Transverse colon (tissue), 4 donors: ENCODE measurements at regions not wholly inside any gene's neighbourhood (a gene's known extent, or its start where the extent isn't known, plus 50 kb on each side); places are given as distances from the start of the nearest gene placed in this dataset.

Experiments
- DNase-seq: peaks from one replicate; pipeline ENCODE4 v3.0.0-alpha.2; 2019
- H3K27ac ChIP-seq, 4 donors: fragments of 200-600 bp; sonication (generic); 2 replicates each; pipeline ENCODE4 v1.5.1; 2016 to 2018; ENCODE audit warnings: inconsistent platforms in 4 of 4
- H3K27me3 ChIP-seq: fragments of 200-600 bp; sonication (generic); 2 replicates; pipeline ENCODE4 v1.5.1; 2017; ENCODE audit warnings: inconsistent platforms
- H3K36me3 ChIP-seq, 4 donors: fragments of 200-600 bp; sonication (generic); 2 replicates each; pipeline ENCODE4 v1.5.1; 2017 to 2019; ENCODE audit warnings: inconsistent platforms in 4 of 4
- H3K4me1 ChIP-seq, 4 donors: fragments of 200-600 bp; sonication (generic); 2 replicates each; pipeline ENCODE4 v1.5.1; 2017 to 2020; ENCODE audit warnings: inconsistent platforms in 4 of 4
- H3K4me3 ChIP-seq, 4 donors: fragments of 200-600 bp; sonication (generic); 1 replicate in 1 of 4; 2 replicates in 3 of 4; pipeline versions ENCODE4 v1.5.1 to v1.6.1; 2017 to 2019; ENCODE audit warnings: inconsistent platforms in 4 of 4
- H3K9me3 ChIP-seq, 2 donors: fragments of 200-600 bp; sonication (generic); 2 replicates each; pipeline ENCODE4 v1.5.1; 2017 to 2019; ENCODE audit warnings: inconsistent platforms in 2 of 2
- EP300 ChIP-seq: sonication (generic); formaldehyde crosslinking; IDR thresholded peaks from one replicate; pipeline ENCODE4 v1.6.1; 2017; ENCODE audit warnings: antibody characterized with exemption, low read depth
- POLR2A ChIP-seq: fragments of 450-650 bp; IDR thresholded peaks from one replicate; pipeline ENCODE4 v1.6.1; 2016; ENCODE audit warnings: antibody characterized with exemption, mild to moderate bottlenecking, moderate library complexity
- POLR2AphosphoS5 ChIP-seq, 3 donors: sonication (generic); formaldehyde crosslinking; IDR thresholded peaks; one replicate each; pipeline ENCODE4 v1.6.1; 2016; ENCODE audit warnings: antibody characterized with exemption in 3 of 3
- WGBS, 2 donors: methylation state at CpG; one replicate each; pipeline ENCODE4 v1.1.5; 2018; ENCODE audit warnings: low coverage in 1 of 2; 5-methylcytosine and 5-hydroxymethylcytosine counted together
- in situ Hi-C, 4 donors: fragments of 200-750 bp; cut with MboI; loops; one replicate each; pipeline versions ENCODE4 v1.15.0 to v1.15.1; 2017; ENCODE audit warnings: low sequenced_read_pairs in 3 of 4, low pct_ligation_motif_present in 1 of 4, low pct_unique_long_range_greater_than_20kb in 1 of 4
- intact Hi-C: fragments of 100-400 bp; cut with DNase I; formaldehyde crosslinking; loops from one replicate; pipeline ENCODE4 v1.15.1; 2023; ENCODE audit warnings: low total_unique reads
- TF ChIP-seq, protein P1 (sequence below), 5 experiments: fragments of 200-600 bp in 3 of 5; fragments of 450-650 bp in 2 of 5; sonication (generic) in 3 of 5; IDR thresholded peaks; 1 replicate in 2 of 5; 2 replicates in 3 of 5; pipeline ENCODE4 v1.5.1; 2016 to 2017; ENCODE audit warnings: antibody characterized with exemption in 5 of 5, inconsistent platforms in 3 of 5, mild to moderate bottlenecking in 2 of 5, moderate library complexity in 1 of 5

- Histone ChIP-seq H3K4me1 (no peaks in the 10 kb centered on the region), H3K36me3 (no peaks in the 10 kb centered on the region), H3K27me3 (no peaks in the 10 kb centered on the region), H3K27ac (no peak overlapping the region), H3K9me3 (no peaks in the 10 kb centered on the region), H3K4me3 (no peak overlapping the region)
- in situ Hi-C loops: no loop called here
- no peak for DNase-seq
- no peak for TF ChIP-seq POLR2A
- no peak for TF ChIP-seq POLR2AphosphoS5 (IDR thresholded peaks at IDR 0.05)
- TF ChIP-seq, protein P1, sequence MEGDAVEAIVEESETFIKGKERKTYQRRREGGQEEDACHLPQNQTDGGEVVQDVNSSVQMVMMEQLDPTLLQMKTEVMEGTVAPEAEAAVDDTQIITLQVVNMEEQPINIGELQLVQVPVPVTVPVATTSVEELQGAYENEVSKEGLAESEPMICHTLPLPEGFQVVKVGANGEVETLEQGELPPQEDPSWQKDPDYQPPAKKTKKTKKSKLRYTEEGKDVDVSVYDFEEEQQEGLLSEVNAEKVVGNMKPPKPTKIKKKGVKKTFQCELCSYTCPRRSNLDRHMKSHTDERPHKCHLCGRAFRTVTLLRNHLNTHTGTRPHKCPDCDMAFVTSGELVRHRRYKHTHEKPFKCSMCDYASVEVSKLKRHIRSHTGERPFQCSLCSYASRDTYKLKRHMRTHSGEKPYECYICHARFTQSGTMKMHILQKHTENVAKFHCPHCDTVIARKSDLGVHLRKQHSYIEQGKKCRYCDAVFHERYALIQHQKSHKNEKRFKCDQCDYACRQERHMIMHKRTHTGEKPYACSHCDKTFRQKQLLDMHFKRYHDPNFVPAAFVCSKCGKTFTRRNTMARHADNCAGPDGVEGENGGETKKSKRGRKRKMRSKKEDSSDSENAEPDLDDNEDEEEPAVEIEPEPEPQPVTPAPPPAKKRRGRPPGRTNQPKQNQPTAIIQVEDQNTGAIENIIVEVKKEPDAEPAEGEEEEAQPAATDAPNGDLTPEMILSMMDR (IDR thresholded peaks at IDR 0.05): no peak
- no peak for TF ChIP-seq EP300
- intact Hi-C loops: no loop called here
- 70 to 75% methylated on average over 2 to 3 of the region's 3 CpGs for WGBS, 2 donors
Measured at GRCh38 chr5:7053528-7054209, 340.4 kb downstream of the TENT4A start.

DNA sequence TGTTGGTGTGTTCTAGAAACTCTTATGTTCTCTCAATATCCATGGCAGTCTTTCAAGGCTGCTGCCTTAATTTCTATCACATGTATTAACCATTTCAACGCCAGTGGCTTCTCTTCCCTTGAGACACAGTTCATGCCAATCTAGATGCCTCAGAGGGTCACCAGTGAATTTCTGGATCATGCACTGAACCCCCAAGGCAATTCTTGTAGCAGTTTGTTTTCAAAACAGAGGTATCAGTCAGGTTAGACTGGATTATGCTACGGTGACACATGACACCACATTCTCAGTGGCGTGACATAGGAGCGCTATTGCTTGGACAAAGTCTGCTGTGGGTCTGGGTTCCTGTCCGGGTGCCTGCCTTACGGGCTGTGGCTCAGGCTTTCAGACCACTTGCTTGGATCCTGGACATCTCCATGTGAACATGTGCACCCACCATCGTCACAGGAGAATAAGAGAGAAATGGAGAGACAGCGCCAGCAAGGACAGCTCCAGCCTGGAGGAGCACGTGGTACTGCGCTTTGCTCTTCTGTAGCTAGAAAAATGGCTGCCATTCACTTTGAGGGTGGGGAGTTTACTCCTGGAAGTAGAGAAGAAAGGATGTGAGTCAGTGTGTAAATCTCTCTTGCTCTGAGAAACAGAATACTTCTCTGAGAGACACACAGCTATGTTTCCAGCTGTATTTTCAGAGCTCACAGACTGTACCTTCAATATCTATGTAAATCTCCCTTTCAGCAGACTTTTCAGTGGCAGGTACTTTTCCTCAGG, 329.3 kb upstream of the ADCY2 start:
- 88% methylated on average over 10 of the region's 10 CpGs; no CpG with 5 or more reads in 1 of the 2 donors for WGBS, 2 donors
- H3K4me1 ChIP-seq: no peaks in the 10 kb centered on the region
- H3K27me3 ChIP-seq: no peaks in the 10 kb centered on the region
- TF ChIP-seq POLR2A (no peak), EP300 (no peak), POLR2AphosphoS5 (IDR thresholded peaks at IDR 0.05) (no peak)
- TF ChIP-seq, protein P1 (IDR thresholded peaks at IDR 0.05): no peak
- H3K4me3 ChIP-seq: no peak overlapping the region
- intact Hi-C loops (no loop called here), in situ Hi-C loops (no loop called here)
- no peaks in the 10 kb centered on the region for H3K36me3 ChIP-seq
- no peak overlapping the region for H3K27ac ChIP-seq
- no peaks in the 10 kb centered on the region for H3K9me3 ChIP-seq
- DNase-seq: no peak

DNA sequence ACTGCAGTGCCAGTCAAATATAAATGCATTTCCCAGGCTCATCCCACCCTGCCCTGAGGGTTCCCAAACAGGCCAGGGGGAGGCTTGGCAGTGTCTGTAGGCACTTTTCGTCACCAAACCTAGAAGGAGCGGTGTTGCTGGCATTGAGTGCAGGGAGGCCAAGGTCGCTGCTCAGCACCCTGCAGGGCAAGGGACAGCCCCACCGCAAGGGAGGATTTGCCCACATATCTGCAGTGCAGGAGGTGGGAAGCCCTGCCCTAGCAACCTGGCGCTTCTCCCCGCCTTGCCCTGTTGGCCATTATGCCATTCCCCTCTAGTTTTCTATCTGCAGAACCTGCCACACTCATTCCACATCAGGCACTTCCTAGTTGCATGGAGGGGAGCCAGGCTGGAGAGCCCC, 327.8 kb upstream of the ADCY2 start:
- in situ Hi-C loops (no loop called here), intact Hi-C loops (no loop called here)
- H3K27me3 ChIP-seq: no peaks in the 10 kb centered on the region
- H3K27ac ChIP-seq: no peak overlapping the region
- no peak overlapping the region for H3K4me3 ChIP-seq
- DNase-seq: no peak
- H3K36me3 ChIP-seq: no peaks in the 10 kb centered on the region
- no peak for TF ChIP-seq EP300
- no peak for TF ChIP-seq POLR2A
- TF ChIP-seq POLR2AphosphoS5 (IDR thresholded peaks at IDR 0.05): no peak
- TF ChIP-seq, protein P1 (IDR thresholded peaks at IDR 0.05): no peak
- H3K9me3 ChIP-seq: no peaks in the 10 kb centered on the region
- no peaks in the 10 kb centered on the region for H3K4me1 ChIP-seq
- 94% methylated on average over 6 of the region's 6 CpGs; no CpG with 5 or more reads in 1 of the 2 donors for WGBS, 2 donors

GRCh38 chr5:7068899-7069298, 327.0 kb upstream of the ADCY2 start:
- in situ Hi-C loops (no loop called here), intact Hi-C loops (no loop called here)
- H3K4me3 ChIP-seq: no peak overlapping the region
- H3K9me3 ChIP-seq: no peaks in the 10 kb centered on the region
- no peaks in the 10 kb centered on the region for H3K27me3 ChIP-seq
- no peak for DNase-seq
- 86 to 88% methylated on average over 5 of the region's 5 CpGs for whole genome bisulfite sequencing, 2 donors
- H3K4me1 ChIP-seq: no peaks in the 10 kb centered on the region
- TF ChIP-seq EP300 (no peak), POLR2AphosphoS5 (IDR thresholded peaks at IDR 0.05) (no peak), POLR2A (no peak)
- TF ChIP-seq, protein P1 (IDR thresholded peaks at IDR 0.05): no peak
- H3K27ac ChIP-seq: no peak overlapping the region
- H3K36me3 ChIP-seq: no peaks in the 10 kb centered on the region
